ENCODE measurements at regions not wholly inside any gene's neighbourhood (a gene's known extent, or its start where the extent isn't known, plus 50 kb on each side); places are given as distances from the start of the nearest gene placed in this dataset.

DNA sequence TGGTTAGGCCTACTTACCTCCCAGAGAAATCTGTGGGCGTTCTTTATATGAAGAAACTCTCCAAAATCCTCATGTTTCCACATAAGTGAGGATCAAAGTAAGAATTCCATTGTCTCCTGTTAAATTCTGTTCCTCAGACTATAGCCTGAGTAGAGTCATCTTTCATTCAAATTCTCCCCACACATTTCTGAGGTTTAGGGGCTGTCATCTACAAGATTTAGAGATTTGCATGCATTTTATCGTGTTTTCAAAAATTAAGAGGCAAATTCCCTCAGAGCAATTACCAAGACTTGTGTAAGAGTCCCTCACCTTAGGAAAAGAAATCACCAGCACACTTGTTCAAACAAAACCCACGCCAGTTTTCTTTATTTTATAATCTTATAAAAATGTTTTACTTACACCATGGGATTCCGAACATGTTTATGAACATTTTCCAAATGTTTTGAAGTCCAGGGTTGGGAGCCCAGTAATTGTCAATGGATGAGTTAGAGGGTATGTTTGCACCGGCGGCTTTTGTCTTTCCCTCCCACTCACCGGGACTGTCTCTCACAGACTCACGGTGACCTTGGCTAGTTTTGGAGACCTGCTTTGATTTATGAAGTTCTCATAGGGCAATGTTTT lies 367.6 kb downstream of the ENC1 start:
- H3K36me3 ChIP-seq (replicated peaks; ENCODE audit: control insufficient read depth, insufficient read depth, low read length) = no peaks in the 10 kb centered on the region
- H3K4me3 ChIP-seq (ENCODE audit: insufficient read depth, low read depth, low read length) = no peak overlapping the region
- H3K27me3 ChIP-seq (ENCODE audit: control insufficient read depth, insufficient read depth, low read length) = no peaks in the 10 kb centered on the region
- no peak for DNase-seq

DNA sequence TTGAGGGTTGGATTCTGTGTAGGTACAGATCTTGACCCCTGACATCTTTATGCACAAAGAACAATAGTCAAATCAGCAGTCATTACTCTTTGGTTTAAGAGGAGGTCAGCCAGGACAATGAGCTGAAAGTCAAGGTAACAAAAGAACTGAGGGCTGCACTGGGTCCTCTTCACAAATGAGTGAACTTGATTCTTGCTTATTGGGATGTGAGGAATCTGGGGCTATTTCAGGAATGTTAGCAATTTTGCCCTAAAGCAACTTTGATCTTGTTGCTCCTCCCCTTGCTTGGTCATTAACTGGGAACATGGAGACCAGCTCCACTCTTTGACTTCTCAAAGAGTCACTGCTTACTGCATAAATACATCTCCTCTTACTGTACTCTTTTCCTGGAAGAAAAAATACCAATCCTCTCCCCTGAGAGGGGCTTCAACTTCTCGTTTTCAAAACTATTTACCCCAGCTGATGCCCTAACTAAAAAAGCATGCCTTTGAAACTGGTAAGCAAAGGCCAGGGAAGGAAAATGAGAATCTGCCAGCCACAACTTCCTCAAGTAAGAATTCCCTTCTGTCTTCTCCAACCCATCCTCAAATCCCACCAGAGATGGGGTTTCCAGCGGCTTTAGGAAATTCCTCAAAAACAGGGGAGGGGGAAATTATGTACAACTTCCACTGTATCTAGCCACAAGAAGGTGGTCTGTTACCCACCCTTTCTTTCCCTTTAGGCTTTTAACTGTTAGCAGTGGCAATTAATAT lies 368.3 kb downstream of the ENC1 start:
- Histone ChIP-seq H3K27me3 (ENCODE audit: control insufficient read depth, insufficient read depth, low read length) (no peaks in the 10 kb centered on the region), H3K4me3 (ENCODE audit: insufficient read depth, low read depth, low read length) (no peak overlapping the region), H3K36me3 (replicated peaks; ENCODE audit: control insufficient read depth, insufficient read depth, low read length) (no peaks in the 10 kb centered on the region)
- no peak for DNase-seq

DNA sequence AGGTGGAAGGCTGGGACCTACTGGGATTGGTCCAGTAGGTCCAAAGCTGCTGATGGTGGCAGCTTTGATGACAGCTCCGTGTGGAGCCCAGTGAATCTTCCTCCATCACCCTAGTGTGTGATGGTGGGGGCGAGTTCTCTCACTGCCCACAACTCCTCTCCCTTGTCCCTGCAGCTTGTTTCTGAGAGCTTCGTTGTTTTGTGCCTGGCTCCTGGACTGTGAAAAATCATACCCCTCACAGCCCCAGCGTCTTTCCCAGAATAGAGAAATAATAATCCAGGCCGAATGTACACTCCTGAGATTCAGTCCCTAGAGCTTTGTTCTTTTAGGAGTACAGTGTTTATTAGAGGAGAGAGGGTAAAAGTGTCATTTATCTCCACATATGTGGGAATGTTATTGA lies 372.2 kb downstream of the ENC1 start:
- no peaks in the 10 kb centered on the region for H3K27me3 ChIP-seq (ENCODE audit: control insufficient read depth, insufficient read depth, low read length)
- DNase-seq = no peak
- H3K4me3 ChIP-seq (ENCODE audit: insufficient read depth, low read depth, low read length) = no peak overlapping the region
- H3K36me3 ChIP-seq (replicated peaks; ENCODE audit: control insufficient read depth, insufficient read depth, low read length) = no peaks in the 10 kb centered on the region

DNA sequence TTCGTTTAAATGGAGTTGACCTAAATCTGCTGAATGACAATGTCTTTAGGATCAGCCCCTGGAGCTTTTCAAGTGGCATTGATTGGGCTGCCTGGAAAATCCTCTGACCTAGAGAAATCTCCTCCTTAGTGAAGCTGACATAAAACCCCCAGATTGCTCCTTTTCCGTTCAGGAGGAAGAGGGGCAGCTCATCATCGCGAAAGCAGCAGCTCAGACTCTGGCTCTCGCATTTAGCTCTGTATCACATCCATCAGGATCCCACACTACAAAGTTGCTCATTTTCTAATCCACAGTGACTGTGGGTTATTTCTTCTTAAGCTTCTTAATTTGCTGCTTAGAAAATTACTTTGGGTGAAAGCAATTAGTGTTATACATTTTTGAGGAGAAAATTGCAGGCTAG lies 373.7 kb downstream of the ENC1 start:
- H3K4me3 ChIP-seq (ENCODE audit: insufficient read depth, low read depth, low read length) = no peak overlapping the region

DNA sequence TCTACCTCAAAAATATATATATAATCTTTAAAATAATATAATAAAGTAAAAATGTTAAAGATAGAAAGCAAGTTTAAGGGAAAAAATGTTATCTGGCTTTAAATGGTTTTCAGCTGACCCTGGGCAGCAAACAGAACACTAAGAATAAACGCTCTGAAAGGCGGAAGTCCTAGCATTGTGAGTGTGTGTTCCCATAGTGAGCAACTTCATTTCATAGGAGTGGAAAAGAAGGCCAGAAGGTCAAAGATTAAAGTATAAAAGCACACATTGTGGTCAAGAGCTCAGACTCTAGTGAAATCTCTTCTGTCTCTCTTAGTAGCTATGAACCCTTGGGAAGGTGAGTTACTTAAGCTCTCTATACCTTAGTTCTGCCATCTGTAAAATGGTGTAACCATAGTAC lies 374.4 kb downstream of the ENC1 start:
- Histone ChIP-seq H3K36me3 (replicated peaks; ENCODE audit: control insufficient read depth, insufficient read depth, low read length) (no peaks in the 10 kb centered on the region), H3K27me3 (ENCODE audit: control insufficient read depth, insufficient read depth, low read length) (no peaks in the 10 kb centered on the region), H3K4me3 (ENCODE audit: insufficient read depth, low read depth, low read length) (no peak overlapping the region)
- DNase-seq = no peak

More for the DNA sequence above, 373.7 kb downstream of the ENC1 start:
- no peaks in the 10 kb centered on the region for H3K36me3 ChIP-seq (replicated peaks; ENCODE audit: control insufficient read depth, insufficient read depth, low read length)
- DNase-seq = no peak
- H3K27me3 ChIP-seq (ENCODE audit: control insufficient read depth, insufficient read depth, low read length) = no peaks in the 10 kb centered on the region

DNA sequence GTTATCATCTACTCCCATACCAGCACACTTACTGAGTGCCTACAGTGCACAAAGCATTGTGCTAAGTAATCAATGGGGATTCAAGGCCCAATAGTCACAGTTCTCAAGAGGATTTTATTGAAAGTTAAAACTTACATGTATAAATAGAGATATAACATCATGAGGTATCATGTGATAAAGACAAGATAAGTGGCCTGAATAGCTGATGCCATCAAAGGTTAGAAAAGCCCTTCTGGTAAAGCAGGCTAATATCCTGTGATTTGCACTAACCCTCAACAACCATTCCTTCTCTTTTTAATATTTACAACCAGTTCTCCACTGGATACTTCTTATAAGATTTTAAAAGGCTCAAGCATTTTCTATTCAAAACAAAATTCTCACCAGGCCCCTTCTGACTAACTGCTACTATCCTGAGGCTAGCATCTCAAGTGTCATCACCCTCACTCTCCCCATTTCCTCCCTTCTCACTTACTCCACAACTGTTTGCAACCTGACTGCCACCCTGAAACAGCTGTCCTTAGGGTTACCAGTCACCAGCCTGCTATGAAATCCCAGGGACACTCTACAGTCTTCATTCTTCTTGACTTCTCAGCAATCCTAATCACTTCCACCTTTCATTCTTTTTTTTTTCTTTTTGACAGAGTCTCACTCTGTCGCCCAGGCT lies 377.9 kb downstream of the ENC1 start:
- Histone ChIP-seq H3K36me3 (replicated peaks; ENCODE audit: control insufficient read depth, insufficient read depth, low read length) (no peaks in the 10 kb centered on the region), H3K27me3 (ENCODE audit: control insufficient read depth, insufficient read depth, low read length) (no peaks in the 10 kb centered on the region), H3K4me3 (ENCODE audit: insufficient read depth, low read depth, low read length) (no peak overlapping the region)
- no peak for DNase-seq

DNA sequence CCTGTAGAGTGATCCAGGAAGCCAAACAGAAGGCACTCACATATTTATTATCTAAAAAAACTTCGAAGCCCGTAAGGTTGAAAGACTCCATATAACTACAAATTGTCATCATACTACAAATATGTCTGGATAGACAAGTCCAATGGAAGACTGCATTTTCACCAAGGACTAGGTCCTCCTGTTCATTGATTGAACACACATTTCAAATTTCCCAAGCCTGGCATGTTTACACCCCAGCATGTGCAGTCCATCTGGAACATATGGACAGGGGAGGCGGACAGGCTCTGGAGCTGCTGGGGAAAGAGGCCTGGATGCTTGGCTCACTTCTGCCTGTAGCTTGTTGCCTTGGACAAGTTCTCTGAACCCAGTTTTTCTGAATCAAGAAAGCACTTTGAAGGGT lies 378.7 kb downstream of the ENC1 start:
- DNase-seq = no peak
- no peaks in the 10 kb centered on the region for H3K27me3 ChIP-seq (ENCODE audit: control insufficient read depth, insufficient read depth, low read length)
- H3K36me3 ChIP-seq (replicated peaks; ENCODE audit: control insufficient read depth, insufficient read depth, low read length) = no peaks in the 10 kb centered on the region

DNA sequence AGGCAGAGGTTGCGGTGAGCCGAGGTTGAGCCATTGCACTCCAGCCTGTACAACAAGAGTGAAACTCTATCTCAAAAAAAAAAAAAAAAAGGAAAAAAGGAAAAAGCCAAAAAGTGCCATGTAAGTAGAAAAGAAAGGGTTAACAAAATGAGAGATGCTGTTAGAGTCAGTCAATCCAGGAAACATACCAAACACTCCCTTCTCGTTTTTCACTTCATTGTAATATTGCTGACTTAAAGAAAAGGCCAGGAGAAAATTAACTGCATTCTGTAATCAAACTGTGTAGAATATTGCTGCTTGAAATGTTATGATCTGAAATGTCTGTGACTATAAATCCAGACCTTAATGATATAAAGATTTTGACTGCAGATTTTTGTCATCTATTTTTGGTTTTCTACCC lies 379.1 kb downstream of the ENC1 start:
- Histone ChIP-seq H3K36me3 (replicated peaks; ENCODE audit: control insufficient read depth, insufficient read depth, low read length) (no peaks in the 10 kb centered on the region), H3K4me3 (ENCODE audit: insufficient read depth, low read depth, low read length) (no peak overlapping the region), H3K27me3 (ENCODE audit: control insufficient read depth, insufficient read depth, low read length) (no peaks in the 10 kb centered on the region)
- no peak for DNase-seq

More for the DNA sequence above, 378.7 kb downstream of the ENC1 start:
- H3K4me3 ChIP-seq (ENCODE audit: insufficient read depth, low read depth, low read length) = no peak overlapping the region

DNA sequence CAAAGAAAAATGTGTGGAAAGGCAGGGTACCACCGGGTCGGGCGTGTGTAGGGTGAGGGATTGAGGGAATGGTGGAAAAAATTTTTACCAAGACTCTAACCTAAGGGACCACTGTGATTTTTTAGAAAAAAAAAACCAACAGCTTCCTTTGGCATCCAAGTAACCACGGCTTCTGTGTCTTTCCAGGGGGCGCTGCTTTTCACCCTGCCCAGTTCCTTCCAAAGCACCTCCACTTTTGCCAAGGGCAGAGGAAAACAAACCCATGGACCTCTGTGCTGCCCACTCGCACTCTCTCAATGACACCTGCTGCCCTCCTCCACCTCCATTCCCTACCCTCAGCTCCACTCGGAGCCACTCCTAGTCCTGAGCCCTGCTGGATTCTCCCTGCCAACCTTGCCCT lies 381.0 kb downstream of the ENC1 start:
- Histone ChIP-seq H3K4me3 (ENCODE audit: insufficient read depth, low read depth, low read length) (no peak overlapping the region), H3K27me3 (ENCODE audit: control insufficient read depth, insufficient read depth, low read length) (no peaks in the 10 kb centered on the region), H3K36me3 (replicated peaks; ENCODE audit: control insufficient read depth, insufficient read depth, low read length) (no peaks in the 10 kb centered on the region)
- DNase-seq = no peak

DNA sequence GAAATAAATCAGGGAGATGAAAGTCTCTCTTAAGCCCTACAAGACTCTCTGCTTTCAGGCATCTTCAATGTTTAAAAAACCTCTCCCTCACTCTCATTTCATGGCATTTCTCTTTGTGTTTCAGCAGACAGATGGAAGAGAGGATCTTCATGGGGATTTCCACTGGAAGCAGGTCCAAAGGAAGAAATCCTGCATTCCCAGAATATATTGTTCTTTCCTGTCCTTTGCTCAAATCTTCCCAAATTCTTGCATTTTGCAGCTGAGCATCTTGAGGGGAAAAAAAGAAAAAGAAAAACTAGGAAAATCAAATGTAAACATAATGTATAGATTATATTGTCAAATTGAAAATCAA lies 382.2 kb downstream of the ENC1 start:
- Histone ChIP-seq H3K27me3 (ENCODE audit: control insufficient read depth, insufficient read depth, low read length) (no peaks in the 10 kb centered on the region), H3K4me3 (ENCODE audit: insufficient read depth, low read depth, low read length) (no peak overlapping the region), H3K36me3 (replicated peaks; ENCODE audit: control insufficient read depth, insufficient read depth, low read length) (no peaks in the 10 kb centered on the region)
- DNase-seq = no peak

DNA sequence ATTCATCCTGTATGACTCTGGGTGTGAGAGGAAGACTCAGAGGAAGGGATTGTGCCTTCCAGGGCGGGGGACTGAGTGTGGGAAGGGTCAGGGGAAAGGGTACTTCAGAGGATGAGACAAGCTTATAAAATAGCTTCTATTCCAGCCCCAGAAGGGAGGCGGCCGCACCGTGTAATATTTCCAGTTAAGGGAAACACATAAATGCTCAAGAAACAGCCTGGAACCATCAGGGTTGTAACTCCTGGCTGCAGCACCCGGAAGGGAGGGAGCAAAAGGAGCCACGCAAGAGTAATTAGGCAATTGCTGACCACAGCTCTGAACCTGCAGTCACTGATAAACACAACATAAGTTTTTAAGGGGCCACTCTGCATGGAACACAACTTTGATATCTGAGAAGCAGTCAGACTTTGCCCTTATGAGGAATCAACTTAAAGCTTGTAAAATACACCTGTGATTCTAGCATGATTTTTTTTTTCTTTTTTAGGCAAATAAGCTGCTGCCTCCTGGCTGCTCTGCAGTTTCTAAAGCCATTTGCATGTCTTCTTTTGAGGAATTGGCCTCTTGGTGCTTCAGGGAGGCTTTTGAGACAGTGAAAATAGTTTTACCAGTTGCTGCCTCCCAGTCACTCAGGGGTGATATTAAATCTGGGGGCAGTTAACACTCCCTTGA lies 382.7 kb downstream of the ENC1 start:
- no peak overlapping the region for H3K4me3 ChIP-seq (ENCODE audit: insufficient read depth, low read depth, low read length)
- no peaks in the 10 kb centered on the region for H3K36me3 ChIP-seq (replicated peaks; ENCODE audit: control insufficient read depth, insufficient read depth, low read length)
- no peaks in the 10 kb centered on the region for H3K27me3 ChIP-seq (ENCODE audit: control insufficient read depth, insufficient read depth, low read length)
- DNase-seq = no peak

DNA sequence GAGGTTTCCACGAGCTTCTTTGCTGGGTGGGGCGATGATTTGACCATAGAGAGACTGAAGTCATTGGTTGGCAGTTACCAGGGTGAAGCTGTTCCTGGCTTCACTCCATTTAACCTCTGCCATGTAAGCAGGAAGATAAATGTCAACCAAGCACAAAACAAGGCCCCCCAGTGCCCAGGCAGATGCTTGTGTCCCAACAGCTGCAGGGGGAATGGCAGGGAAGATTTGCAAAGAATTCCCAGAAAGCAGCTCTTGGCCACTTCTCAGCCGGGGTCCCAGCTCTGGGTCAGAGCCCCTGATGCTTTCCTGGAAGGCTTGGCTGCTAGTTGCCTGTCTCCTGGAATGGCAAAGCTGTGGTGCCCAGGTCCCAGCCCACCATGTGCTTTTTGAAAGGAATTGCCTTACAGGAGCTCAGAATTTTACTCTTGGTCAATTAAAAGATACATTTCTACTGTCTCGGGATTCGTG lies 383.4 kb downstream of the ENC1 start:
- no peaks in the 10 kb centered on the region for H3K27me3 ChIP-seq (ENCODE audit: control insufficient read depth, insufficient read depth, low read length)
- peak; percentile 33 for DNase-seq
- no peak overlapping the region for H3K4me3 ChIP-seq (ENCODE audit: insufficient read depth, low read depth, low read length)
- H3K36me3 ChIP-seq (replicated peaks; ENCODE audit: control insufficient read depth, insufficient read depth, low read length) = no peaks in the 10 kb centered on the region

DNA sequence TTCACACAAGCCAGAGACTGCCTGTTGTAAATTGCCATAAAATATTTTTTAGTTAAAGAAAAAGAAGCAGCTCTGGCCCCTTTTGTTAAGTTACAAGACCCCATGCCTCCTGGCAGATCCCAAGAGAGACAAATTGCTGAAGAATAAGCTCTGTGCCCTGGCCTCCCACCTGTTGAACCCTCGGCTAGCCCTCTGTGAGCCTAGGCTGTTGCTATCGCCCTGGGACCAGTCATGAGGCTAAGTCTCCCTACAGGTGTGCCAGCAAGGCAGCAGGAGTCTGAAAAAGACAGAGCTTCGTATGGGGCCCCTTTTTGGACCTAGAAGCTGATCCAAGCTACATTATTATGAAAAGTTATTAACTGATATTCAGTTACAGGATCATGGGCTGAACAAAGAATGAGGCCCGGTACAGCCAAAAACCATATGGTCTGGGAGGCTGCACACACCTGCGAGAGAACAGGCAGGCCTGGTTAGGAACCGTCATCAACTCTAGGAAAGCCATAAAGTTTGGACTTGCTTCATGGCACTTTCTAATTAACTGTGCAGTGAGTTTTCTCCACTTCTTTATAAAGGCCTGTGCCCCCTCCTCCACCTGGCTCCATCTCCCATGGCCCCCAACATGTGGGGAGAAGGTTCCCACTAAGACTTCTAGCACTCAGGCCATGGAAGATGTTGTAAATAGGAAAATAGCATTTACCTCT lies 384.7 kb downstream of the ENC1 start:
- no peaks in the 10 kb centered on the region for H3K27me3 ChIP-seq (ENCODE audit: control insufficient read depth, insufficient read depth, low read length)
- no peak overlapping the region for H3K4me3 ChIP-seq (ENCODE audit: insufficient read depth, low read depth, low read length)
- DNase-seq = no peak
- no peaks in the 10 kb centered on the region for H3K36me3 ChIP-seq (replicated peaks; ENCODE audit: control insufficient read depth, insufficient read depth, low read length)

DNA sequence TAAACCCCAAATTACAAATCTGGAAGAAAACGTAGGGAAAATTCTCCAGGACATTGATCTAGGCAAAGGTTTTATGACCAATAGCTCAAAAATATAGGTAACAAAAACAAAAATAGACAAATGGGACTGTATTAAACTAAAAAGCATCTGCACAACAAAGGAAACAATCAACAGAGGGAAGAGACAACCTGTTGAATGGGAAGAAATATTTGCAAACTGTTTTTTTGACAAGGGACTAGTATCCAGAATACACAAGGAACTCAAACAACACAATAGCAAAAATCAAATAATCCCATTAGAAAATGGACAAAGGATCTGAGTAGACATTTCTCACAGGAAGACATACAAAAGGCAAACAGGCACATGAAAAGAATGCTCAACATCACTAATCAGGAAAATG lies 386.3 kb downstream of the ENC1 start:
- Histone ChIP-seq H3K27me3 (ENCODE audit: control insufficient read depth, insufficient read depth, low read length) (no peaks in the 10 kb centered on the region), H3K36me3 (replicated peaks; ENCODE audit: control insufficient read depth, insufficient read depth, low read length) (no peaks in the 10 kb centered on the region), H3K4me3 (ENCODE audit: insufficient read depth, low read depth, low read length) (no peak overlapping the region)
- DNase-seq = no peak
